ENCODE measurements at regions not wholly inside any gene's neighbourhood (a gene's known extent, or its start where the extent isn't known, plus 50 kb on each side); places are given as distances from the start of the nearest gene placed in this dataset.
A peak's percentile ranks its signal among the peaks of the same experiment; 100 is the strongest.
"Not testable (repeated sequence)": the region's sequence is repeated elsewhere in the genome, so short reads cannot be mapped to it uniquely, and the experiment has no call there.

- no peak overlapping the region for H3K4me3 ChIP-seq
- peak overlapping the region; percentile 94; the same call in 1 of the 2 replicates for H2AFZ ChIP-seq
- 0 out of 2 replicates have a peak overlapping the region, but pooled peaks have one; percentile 39 for H3K4me2 ChIP-seq
- H4K20me1 ChIP-seq (replicated peaks; ENCODE audit: insufficient read depth) = no peaks in the 10 kb centered on the region
- H3K4me1 Mint-ChIP-seq = peaks cover 7% of the 10 kb centered on the region
- H3K27me3 Mint-ChIP-seq (ENCODE audit: insufficient read depth, low read depth, poor library complexity) = no peaks in the 10 kb centered on the region
- H3K9me3 Mint-ChIP-seq = no peaks in the 10 kb centered on the region; the same call in 2 of the 3 replicates
- no peak overlapping the region for H3K27ac Mint-ChIP-seq
- H3K4me3 Mint-ChIP-seq = no peak overlapping the region
- no peak for DNase-seq (ENCODE audit: low spot score)
- no peaks in the 10 kb centered on the region for H3K79me2 ChIP-seq (replicated peaks; ENCODE audit: insufficient read depth)
- H3K9me2 ChIP-seq (ENCODE audit: insufficient read depth) = no peaks in the 10 kb centered on the region
- no peaks in the 10 kb centered on the region for H3F3A ChIP-seq (replicated peaks; ENCODE audit: low read depth)
- peaks cover 8% of the 10 kb centered on the region for H3K4me1 ChIP-seq (ENCODE audit: insufficient read depth)
- H3K36me3 Mint-ChIP-seq (ENCODE audit: low read depth) = no peaks in the 10 kb centered on the region
- TF ChIP-seq POLR2AphosphoS5 (IDR thresholded peaks at IDR 0.05; ENCODE audit: low read depth) = no peak
- TF ChIP-seq ZNF331 (CRISPR knock-in tag; IDR thresholded peaks at IDR 0.05; ENCODE audit: low read depth) = no peak
- TF ChIP-seq, protein P1, sequence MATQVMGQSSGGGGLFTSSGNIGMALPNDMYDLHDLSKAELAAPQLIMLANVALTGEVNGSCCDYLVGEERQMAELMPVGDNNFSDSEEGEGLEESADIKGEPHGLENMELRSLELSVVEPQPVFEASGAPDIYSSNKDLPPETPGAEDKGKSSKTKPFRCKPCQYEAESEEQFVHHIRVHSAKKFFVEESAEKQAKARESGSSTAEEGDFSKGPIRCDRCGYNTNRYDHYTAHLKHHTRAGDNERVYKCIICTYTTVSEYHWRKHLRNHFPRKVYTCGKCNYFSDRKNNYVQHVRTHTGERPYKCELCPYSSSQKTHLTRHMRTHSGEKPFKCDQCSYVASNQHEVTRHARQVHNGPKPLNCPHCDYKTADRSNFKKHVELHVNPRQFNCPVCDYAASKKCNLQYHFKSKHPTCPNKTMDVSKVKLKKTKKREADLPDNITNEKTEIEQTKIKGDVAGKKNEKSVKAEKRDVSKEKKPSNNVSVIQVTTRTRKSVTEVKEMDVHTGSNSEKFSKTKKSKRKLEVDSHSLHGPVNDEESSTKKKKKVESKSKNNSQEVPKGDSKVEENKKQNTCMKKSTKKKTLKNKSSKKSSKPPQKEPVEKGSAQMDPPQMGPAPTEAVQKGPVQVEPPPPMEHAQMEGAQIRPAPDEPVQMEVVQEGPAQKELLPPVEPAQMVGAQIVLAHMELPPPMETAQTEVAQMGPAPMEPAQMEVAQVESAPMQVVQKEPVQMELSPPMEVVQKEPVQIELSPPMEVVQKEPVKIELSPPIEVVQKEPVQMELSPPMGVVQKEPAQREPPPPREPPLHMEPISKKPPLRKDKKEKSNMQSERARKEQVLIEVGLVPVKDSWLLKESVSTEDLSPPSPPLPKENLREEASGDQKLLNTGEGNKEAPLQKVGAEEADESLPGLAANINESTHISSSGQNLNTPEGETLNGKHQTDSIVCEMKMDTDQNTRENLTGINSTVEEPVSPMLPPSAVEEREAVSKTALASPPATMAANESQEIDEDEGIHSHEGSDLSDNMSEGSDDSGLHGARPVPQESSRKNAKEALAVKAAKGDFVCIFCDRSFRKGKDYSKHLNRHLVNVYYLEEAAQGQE (IDR thresholded peaks at IDR 0.05; ENCODE audit: unreplicated experiment) = no peak
- no peak for TF ChIP-seq JUNB (IDR thresholded peaks at IDR 0.05; ENCODE audit: unreplicated experiment)
- TF ChIP-seq CREB1 (CRISPR knock-in tag; IDR thresholded peaks at IDR 0.05; ENCODE audit: low read depth) = no peak
- TF ChIP-seq EZH2phosphoT487 (IDR thresholded peaks at IDR 0.05; ENCODE audit: unreplicated experiment) = no peak
- TF ChIP-seq, protein P2, sequence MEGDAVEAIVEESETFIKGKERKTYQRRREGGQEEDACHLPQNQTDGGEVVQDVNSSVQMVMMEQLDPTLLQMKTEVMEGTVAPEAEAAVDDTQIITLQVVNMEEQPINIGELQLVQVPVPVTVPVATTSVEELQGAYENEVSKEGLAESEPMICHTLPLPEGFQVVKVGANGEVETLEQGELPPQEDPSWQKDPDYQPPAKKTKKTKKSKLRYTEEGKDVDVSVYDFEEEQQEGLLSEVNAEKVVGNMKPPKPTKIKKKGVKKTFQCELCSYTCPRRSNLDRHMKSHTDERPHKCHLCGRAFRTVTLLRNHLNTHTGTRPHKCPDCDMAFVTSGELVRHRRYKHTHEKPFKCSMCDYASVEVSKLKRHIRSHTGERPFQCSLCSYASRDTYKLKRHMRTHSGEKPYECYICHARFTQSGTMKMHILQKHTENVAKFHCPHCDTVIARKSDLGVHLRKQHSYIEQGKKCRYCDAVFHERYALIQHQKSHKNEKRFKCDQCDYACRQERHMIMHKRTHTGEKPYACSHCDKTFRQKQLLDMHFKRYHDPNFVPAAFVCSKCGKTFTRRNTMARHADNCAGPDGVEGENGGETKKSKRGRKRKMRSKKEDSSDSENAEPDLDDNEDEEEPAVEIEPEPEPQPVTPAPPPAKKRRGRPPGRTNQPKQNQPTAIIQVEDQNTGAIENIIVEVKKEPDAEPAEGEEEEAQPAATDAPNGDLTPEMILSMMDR (conservative IDR thresholded peaks at IDR 0.05; ENCODE audit: low read depth in 2 of 2) = no peak
- no peak for TF ChIP-seq STAT1 (IDR thresholded peaks at IDR 0.05; ENCODE audit: unreplicated experiment)
- TF ChIP-seq EZH2 (IDR thresholded peaks at IDR 0.05; ENCODE audit: low read depth, unreplicated experiment) = no peak
- H3K36me3 ChIP-seq (ENCODE audit: insufficient read depth) = no peaks in the 10 kb centered on the region
- H3K27me3 ChIP-seq (ENCODE audit: insufficient read depth) = no peaks in the 10 kb centered on the region
- no peak overlapping the region for H3K27ac ChIP-seq (ENCODE audit: low read depth)
- ATAC-seq = no peak
Observed at GRCh38 chr4:57945298-57945697, 835.1 kb upstream of the IGFBP7 start.

GRCh38 chr4:57943682-57944081 is 833.5 kb upstream of the IGFBP7 start:
- H3K79me2 ChIP-seq (replicated peaks; ENCODE audit: insufficient read depth) = no peaks in the 10 kb centered on the region
- Mint-ChIP-seq H3K9me3 (no peaks in the 10 kb centered on the region; the same call in 2 of the 3 replicates), H3K27ac (no peak overlapping the region), H3K4me3 (no peak overlapping the region), H3K27me3 (ENCODE audit: insufficient read depth, low read depth, poor library complexity) (no peaks in the 10 kb centered on the region), H3K36me3 (ENCODE audit: low read depth) (no peaks in the 10 kb centered on the region), H3K4me1 (peaks cover 7% of the 10 kb centered on the region)
- H2AFZ ChIP-seq = no peak overlapping the region
- H3K4me3 ChIP-seq = no peak overlapping the region
- no peaks in the 10 kb centered on the region for H3K36me3 ChIP-seq (ENCODE audit: insufficient read depth)
- no peaks in the 10 kb centered on the region for H4K20me1 ChIP-seq (replicated peaks; ENCODE audit: insufficient read depth)
- DNase-seq (ENCODE audit: low spot score) (no peak), ATAC-seq (no peak)
- no peak overlapping the region for H3K4me2 ChIP-seq
- no peak for TF ChIP-seq CREB1 (CRISPR knock-in tag; IDR thresholded peaks at IDR 0.05; ENCODE audit: low read depth)
- no peaks in the 10 kb centered on the region for H3F3A ChIP-seq (replicated peaks; ENCODE audit: low read depth)
- peaks cover 8% of the 10 kb centered on the region; the same call in 1 of the 2 replicates for H3K4me1 ChIP-seq (ENCODE audit: insufficient read depth)
- no peak overlapping the region for H3K27ac ChIP-seq (ENCODE audit: low read depth)
- no peaks in the 10 kb centered on the region for H3K27me3 ChIP-seq (ENCODE audit: insufficient read depth)
- H3K9me2 ChIP-seq (ENCODE audit: insufficient read depth) = no peaks in the 10 kb centered on the region

- H3K27ac ChIP-seq (ENCODE audit: low read depth); H2AFZ ChIP-seq; H3F3A ChIP-seq (replicated peaks; ENCODE audit: low read depth); H3K4me3 ChIP-seq; H3K27me3 ChIP-seq (ENCODE audit: insufficient read depth); H3K4me1 Mint-ChIP-seq; H3K27me3 Mint-ChIP-seq (ENCODE audit: insufficient read depth, low read depth, poor library complexity); H3K4me3 Mint-ChIP-seq; H3K4me1 ChIP-seq (ENCODE audit: insufficient read depth); DNase-seq (ENCODE audit: low spot score); H3K4me2 ChIP-seq; H3K36me3 ChIP-seq (ENCODE audit: insufficient read depth); H3K27ac Mint-ChIP-seq; H3K79me2 ChIP-seq (replicated peaks; ENCODE audit: insufficient read depth); H3K36me3 Mint-ChIP-seq (ENCODE audit: low read depth); ATAC-seq; H3K9me2 ChIP-seq (ENCODE audit: insufficient read depth); H4K20me1 ChIP-seq (replicated peaks; ENCODE audit: insufficient read depth): not testable (repeated sequence)
- peaks cover 12% of the 10 kb centered on the region for H3K9me3 Mint-ChIP-seq
Observed at GRCh38 chr4:57937326-57937725, 827.1 kb upstream of the IGFBP7 start.

All from GM23338 (cell line).